Neural crest cell (in vitro differentiated cells): ENCODE measurements at regions not wholly inside any gene's neighbourhood (a gene's known extent, or its start where the extent isn't known, plus 50 kb on each side); places are given as distances from the start of the nearest gene placed in this dataset.

Experiments used
- DNase-seq: peaks from one replicate; pipeline ENCODE4 v3.0.0; 2021; ENCODE audit warnings: low read depth, mixed read lengths, low spot score
- H3K27ac Mint-ChIP-seq: one replicate; pipeline ENCODE4 v1.8.0; 2021; ENCODE audit warnings: mild to moderate bottlenecking, mixed read lengths; ENCODE audit not compliant: unreplicated experiment
- H3K27me3 Mint-ChIP-seq: 2 replicates; pipeline ENCODE4 v1.8.0; 2021; ENCODE audit warnings: low read depth, mild to moderate bottlenecking, mixed read lengths
- H3K36me3 Mint-ChIP-seq: 2 replicates; pipeline ENCODE4 v1.8.0; 2021; ENCODE audit warnings: low read depth, mild to moderate bottlenecking, mixed read lengths
- H3K4me1 Mint-ChIP-seq: 2 replicates; pipeline ENCODE4 v1.8.0; 2021; ENCODE audit warnings: mixed read lengths
- H3K4me3 Mint-ChIP-seq: one replicate; pipeline ENCODE4 v1.8.0; 2021; ENCODE audit warnings: mild to moderate bottlenecking, mixed read lengths
- H3K9me3 Mint-ChIP-seq: 2 replicates; pipeline ENCODE4 v1.8.0; 2021; ENCODE audit warnings: mixed read lengths
- CTCF ChIP-seq: fragments of 200-600 bp; sonication (generic); conservative IDR thresholded peaks from 2 replicates; pipeline ENCODE4 v1.5.0; 2021; ENCODE audit warnings: antibody characterized with exemption, mild to moderate bottlenecking

GRCh38 chr3:106640353-106640752, 736.9 kb upstream of the CCDC54 start:
- Mint-ChIP-seq H3K4me3 (no peak overlapping the region), H3K36me3 (no peaks in the 10 kb centered on the region), H3K27ac (no peak overlapping the region), H3K4me1 (no peaks in the 10 kb centered on the region), H3K27me3 (no peaks in the 10 kb centered on the region), H3K9me3 (peaks cover 2% of the 10 kb centered on the region)
- no peak for TF ChIP-seq CTCF
- no peak for DNase-seq

GRCh38 chr3:106642161-106642560, 735.1 kb upstream of the CCDC54 start:
- TF ChIP-seq CTCF: no peak
- Mint-ChIP-seq H3K9me3 (peaks cover 2% of the 10 kb centered on the region), H3K4me3 (no peak overlapping the region), H3K27me3 (no peaks in the 10 kb centered on the region), H3K4me1 (no peaks in the 10 kb centered on the region), H3K36me3 (no peaks in the 10 kb centered on the region), H3K27ac (no peak overlapping the region)
- no peak for DNase-seq

GRCh38 chr3:106643684-106644161, 733.5 kb upstream of the CCDC54 start:
- H3K9me3 Mint-ChIP-seq: peaks cover 2% of the 10 kb centered on the region
- no peak overlapping the region for H3K27ac Mint-ChIP-seq
- no peak for DNase-seq
- TF ChIP-seq CTCF: no peak
- H3K36me3 Mint-ChIP-seq: no peaks in the 10 kb centered on the region
- no peaks in the 10 kb centered on the region for H3K4me1 Mint-ChIP-seq
- H3K4me3 Mint-ChIP-seq: no peak overlapping the region
- H3K27me3 Mint-ChIP-seq: no peaks in the 10 kb centered on the region

GRCh38 chr3:106673926-106674569, 703.2 kb upstream of the CCDC54 start:
- H3K27me3 Mint-ChIP-seq: no peaks in the 10 kb centered on the region
- no peaks in the 10 kb centered on the region for H3K36me3 Mint-ChIP-seq
- no peak overlapping the region for H3K27ac Mint-ChIP-seq
- no peaks in the 10 kb centered on the region for H3K9me3 Mint-ChIP-seq
- H3K4me3 Mint-ChIP-seq: no peak overlapping the region
- no peaks in the 10 kb centered on the region for H3K4me1 Mint-ChIP-seq
- no peak for TF ChIP-seq CTCF
- DNase-seq: no peak

DNA sequence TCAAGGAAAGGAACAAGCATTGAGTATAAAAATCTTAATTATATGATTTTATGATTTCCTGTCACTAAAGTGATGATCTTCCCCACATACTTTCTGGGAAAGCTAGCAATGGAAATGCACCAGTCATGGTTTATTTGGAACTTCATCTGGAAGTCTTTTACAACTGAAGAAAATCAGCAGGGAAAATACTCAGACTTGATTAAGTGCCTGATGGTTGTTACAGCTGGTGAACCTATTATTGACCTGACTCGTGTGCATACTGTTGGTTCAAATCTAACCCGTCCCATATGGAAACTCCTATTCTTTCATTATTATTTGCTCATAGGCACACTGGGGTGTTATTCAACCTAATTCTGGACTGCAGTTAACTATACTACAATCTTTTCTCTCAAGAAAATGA, 701.8 kb upstream of the CCDC54 start:
- no peak for TF ChIP-seq CTCF
- no peak overlapping the region for H3K4me3 Mint-ChIP-seq
- H3K27ac Mint-ChIP-seq: no peak overlapping the region
- no peak for DNase-seq
- no peaks in the 10 kb centered on the region for H3K27me3 Mint-ChIP-seq
- H3K36me3 Mint-ChIP-seq: no peaks in the 10 kb centered on the region
- H3K4me1 Mint-ChIP-seq: no peaks in the 10 kb centered on the region
- H3K9me3 Mint-ChIP-seq: no peaks in the 10 kb centered on the region
